ENCODE measurements at regions not wholly inside any gene's neighbourhood (a gene's known extent, or its start where the extent isn't known, plus 50 kb on each side); places are given as distances from the start of the nearest gene placed in this dataset.

GRCh38 chr3:34292605-34293300 lies 494.3 kb downstream of the PDCD6IP start:
- DNase-seq (ENCODE audit: low spot score) = no peak

- DNase-seq (ENCODE audit: low spot score) = no peak
Measured at GRCh38 chr3:34294240-34294639, 495.8 kb downstream of the PDCD6IP start.

GRCh38 chr3:34296796-34297195 lies 498.4 kb downstream of the PDCD6IP start:
- DNase-seq (ENCODE audit: low spot score) = no peak

DNA sequence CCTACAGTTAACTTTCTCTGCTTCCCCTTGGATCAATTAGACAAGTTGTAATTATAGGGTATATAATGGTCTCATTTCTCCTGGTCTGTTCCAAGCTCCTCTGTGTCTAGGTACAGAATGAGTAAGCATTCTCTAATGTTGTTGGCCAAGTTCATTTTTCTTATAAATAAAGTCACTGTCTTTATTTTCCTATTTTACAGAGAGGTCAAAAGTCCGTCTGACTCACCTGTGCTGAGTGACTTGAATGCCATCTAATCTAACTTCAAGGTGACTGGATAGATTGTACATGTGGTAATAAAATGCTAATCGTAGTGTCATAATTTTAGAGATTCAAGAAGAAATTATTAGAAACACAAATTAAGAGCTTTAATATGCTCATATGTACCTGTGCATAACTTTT lies 500.2 kb downstream of the PDCD6IP start:
- DNase-seq (ENCODE audit: low spot score) = no peak

GRCh38 chr3:34300621-34301020 lies 502.2 kb downstream of the PDCD6IP start:
- DNase-seq (ENCODE audit: low spot score) = no peak

- no peak for DNase-seq (ENCODE audit: low spot score)
Measured at GRCh38 chr3:34301313-34301712, 502.9 kb downstream of the PDCD6IP start.

DNA sequence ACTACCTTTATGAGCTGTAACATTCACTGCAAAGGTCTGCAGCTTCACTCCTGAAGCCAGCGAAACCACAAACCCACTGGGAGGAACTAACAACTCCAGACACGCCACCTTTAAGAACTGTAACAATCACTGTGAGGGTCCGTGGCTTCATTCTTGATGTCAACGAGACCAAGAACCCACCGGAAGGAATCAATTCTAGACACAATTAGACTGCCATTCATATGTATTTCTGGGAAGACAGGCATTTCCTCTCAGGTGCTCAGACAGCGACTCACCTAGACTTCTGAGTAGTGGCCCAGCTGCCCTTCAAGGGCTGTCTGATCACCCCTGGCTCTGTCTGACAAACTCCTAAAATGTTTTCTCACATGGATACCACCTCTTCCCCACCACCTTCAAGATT lies 506.8 kb downstream of the PDCD6IP start:
- DNase-seq (ENCODE audit: low spot score) = no peak

DNA sequence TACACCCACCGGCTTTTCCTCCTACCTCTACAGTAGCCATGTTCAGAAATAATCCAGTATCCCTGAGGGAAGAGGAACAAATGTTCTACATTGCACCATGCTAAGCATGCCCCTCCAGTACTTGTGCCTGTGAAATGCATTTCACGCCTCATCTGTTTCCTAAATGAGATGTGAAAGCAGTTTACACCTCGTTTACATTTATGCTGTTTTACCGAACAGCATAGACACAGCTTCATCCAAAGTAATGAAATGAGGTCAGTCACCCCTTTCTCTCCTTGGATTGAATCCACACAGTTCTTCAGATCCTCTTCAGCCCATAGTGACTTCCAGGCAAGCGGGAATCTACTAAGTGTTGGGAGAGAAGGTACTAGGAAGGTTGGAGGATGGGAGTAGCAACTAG lies 514.3 kb downstream of the PDCD6IP start:
- DNase-seq (ENCODE audit: low spot score) = no peak

DNA sequence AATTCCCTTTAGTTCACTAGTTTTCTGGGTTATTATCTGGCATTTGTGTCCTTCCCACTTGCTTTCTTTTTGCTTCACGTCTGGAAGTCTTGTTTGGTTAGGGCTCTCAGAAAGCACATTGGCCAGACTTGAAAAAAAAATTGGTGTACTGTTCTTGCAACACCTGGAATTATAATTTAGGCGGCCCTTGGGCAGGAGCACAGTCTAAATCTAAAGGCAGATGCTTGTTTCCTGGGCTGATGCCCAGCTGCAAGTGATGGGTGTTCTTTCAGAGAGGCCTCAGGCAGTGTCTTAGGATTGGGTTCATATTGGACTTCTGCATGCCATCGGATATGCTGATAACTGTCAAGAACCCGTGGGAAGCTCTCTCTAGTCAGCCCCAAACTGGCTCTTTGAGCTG lies 521.5 kb downstream of the PDCD6IP start:
- DNase-seq (ENCODE audit: low spot score) = no peak

DNA sequence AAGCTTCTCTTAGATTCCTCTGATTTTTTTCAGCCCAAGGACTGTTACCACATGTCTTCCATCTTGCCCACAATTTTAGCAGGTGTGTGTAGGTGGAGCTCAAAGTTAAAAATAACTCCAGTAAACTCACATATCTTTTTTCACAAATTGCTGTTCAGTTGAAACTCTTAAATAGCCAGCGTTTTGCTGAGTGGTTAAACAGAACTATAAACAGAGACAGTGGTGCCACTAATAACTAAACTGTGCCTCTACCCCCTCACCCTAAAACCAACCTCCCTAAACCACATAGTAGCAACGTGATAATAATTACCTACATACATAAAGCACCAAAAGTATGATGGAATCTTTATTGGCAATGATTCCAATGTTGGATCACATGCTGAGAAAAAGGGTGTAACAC lies 525.1 kb downstream of the PDCD6IP start:
- no peak for DNase-seq (ENCODE audit: low spot score)

DNA sequence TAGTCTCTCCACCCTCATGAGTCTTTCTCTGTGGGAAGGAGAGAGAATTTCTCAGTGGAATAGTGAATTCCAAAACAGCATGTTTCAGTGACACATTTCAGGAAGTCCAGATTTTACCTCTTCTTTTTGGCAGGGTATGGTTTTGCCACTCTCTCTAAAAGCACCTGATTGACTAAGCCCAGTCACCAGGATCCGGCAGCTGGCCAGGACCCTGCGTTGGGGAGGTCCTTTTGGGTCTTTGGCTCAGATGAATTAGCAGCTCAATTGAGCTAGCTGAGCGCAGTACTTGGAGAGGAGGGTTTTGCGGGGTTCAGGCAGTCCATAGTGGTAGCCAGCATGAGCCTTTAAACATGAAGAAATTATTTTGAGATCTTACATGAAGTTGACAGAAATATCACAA lies 548.2 kb downstream of the PDCD6IP start:
- no peak for DNase-seq (ENCODE audit: low spot score)

DNA sequence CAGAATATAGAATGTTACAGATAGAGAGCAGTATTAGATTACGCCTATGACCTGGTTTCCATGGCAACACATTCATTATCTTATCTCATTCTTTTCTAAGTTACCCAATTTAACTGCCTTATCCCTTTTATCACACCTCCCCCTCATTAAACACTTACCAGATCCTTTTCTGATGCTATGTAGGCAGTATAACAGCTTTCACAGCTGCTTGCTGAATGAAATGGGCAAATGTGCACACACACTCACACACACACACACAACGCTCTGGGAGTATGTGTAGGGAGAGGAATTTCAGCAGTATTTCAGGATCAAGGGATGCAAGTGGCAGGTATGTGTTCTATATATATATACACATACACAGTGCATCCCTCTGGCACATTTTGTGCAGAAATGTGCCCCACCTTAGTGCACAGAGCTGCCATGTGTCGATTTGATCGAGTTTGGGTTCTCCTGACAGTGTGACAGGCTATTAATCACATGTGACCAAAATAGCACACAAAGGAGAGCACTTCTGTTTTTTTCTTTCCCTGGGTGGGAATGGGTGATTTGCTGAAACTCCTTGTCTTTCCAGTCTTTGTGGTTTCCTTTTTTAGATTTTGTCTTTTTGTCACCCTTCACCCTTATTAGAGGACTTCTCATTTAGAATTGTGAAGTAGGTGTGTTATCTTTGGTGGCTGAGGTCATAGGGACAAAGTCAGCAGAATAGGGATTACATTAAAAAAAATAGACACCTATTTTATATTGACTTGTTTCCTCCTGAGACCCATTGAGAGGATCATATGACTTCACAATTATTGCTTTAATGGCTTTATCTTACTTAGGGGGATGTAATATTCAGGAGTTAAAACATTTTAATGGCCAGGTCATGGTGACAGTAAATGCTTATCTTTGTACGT lies 553.7 kb downstream of the PDCD6IP start:
- DNase-seq (ENCODE audit: low spot score) = no peak

- DNase-seq (ENCODE audit: low spot score) = no peak
Measured at GRCh38 chr3:34352778-34353331, 554.4 kb downstream of the PDCD6IP start.

GRCh38 chr3:34357461-34357860 lies 559.0 kb downstream of the PDCD6IP start:
- no peak for DNase-seq (ENCODE audit: low spot score)

GRCh38 chr3:34359064-34359463 lies 560.6 kb downstream of the PDCD6IP start:
- no peak for DNase-seq (ENCODE audit: low spot score)

DNA sequence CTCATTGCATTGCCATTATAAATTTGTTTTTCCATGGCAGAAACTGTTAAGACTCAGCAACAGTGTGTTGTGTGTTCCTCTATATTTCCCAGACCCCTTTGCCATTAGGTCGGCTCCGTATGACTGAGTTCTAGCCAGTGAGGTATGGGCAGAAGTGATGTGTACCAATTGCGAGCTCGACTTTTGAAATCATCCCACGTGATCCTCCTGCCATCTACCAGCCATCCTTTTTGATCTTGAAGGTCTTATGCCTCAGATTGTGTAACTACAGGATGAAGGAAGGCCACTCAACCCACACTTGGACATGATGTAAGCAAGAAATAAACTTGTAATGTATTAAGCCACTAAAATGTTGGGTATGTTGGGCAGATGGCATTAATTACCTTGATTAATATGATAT lies 562.3 kb downstream of the PDCD6IP start:
- no peak for DNase-seq (ENCODE audit: low spot score)

DNA sequence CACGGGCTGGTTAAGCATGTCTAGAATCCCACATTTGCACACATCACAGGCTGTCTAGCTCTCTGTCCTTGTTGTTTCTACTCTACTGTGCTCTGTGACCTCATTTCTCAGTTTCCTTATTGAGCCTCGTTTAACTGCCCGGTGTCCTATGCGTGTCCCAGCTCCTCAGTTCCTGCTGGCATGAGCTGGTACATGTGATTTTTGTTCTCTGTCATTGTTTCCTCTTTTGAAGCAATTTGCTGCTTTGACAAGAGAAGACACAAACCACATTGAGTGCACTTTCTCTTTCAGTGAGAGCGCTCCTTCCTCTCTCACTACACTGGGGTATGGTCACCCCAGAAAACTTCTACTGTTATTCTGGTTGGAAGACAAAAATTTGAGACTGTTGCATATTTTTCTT lies 563.5 kb downstream of the PDCD6IP start:
- no peak for DNase-seq (ENCODE audit: low spot score)

DNA sequence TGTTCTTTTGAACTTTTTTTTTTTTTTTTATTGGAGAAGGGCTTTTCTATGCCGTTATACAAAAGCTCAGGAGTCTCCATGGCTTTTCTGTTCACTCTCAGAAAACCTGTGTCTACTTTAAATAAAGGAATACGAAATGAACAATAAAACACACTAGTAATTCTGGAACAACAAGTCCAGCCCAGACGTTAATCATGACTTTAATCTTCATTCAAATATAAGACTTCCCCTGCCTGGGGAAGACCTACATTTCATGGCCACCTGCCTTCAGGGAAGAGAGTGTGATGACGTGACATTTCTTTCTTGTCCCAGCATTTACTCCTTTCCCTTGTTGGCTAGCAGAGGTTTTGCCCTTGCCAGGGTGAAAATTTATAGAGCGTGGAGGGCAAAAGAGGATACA lies 564.5 kb downstream of the PDCD6IP start:
- no peak for DNase-seq (ENCODE audit: low spot score)

- DNase-seq (ENCODE audit: low spot score) = no peak
Measured at GRCh38 chr3:34363881-34364280, 565.5 kb downstream of the PDCD6IP start.

GRCh38 chr3:34364335-34364734 lies 565.9 kb downstream of the PDCD6IP start:
- DNase-seq (ENCODE audit: low spot score) = no peak

GRCh38 chr3:34365231-34365630 lies 566.8 kb downstream of the PDCD6IP start:
- DNase-seq (ENCODE audit: low spot score) = no peak

DNA sequence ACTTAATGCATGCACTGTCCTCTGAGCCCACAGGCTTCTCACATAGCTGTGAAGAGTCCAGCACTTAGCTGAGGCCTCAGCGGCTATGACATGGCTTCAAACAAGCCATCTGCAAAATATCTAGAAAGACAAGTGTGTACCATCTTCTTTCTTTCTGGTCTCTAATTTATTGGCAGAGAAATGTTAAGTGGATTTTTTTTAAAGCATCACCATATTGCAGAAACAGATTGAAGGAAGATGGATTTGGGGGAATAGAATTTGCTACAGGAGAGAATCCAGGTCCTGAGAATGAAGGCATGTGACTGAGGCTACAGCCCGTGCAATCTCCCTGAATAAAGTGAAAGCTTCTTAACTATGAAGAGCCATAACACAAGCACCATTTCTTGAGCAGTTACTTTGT lies 567.3 kb downstream of the PDCD6IP start:
- DNase-seq (ENCODE audit: low spot score) = no peak

DNA sequence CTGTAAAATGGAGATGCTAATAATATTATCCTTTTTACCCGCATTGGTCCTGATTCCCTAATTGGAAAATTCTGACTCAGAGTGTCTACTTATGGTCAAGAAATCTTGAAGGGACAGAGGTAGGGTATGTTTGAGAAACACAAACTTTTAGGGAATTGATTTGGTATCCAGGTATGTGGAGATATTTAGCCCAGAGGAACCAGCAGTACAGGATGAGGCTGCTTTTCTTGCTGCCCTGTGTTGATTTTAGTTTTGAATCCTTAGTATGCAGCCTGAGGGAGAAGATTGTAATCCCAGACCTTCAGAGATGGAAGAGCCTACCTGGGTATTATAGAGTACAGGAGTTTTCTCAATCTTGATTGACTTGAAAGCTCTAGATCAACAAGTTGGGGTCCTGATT lies 569.1 kb downstream of the PDCD6IP start:
- no peak for DNase-seq (ENCODE audit: low spot score)

All from H4 (cell line).